ENCODE measurements at regions not wholly inside any gene's neighbourhood (a gene's known extent, or its start where the extent isn't known, plus 50 kb on each side); places are given as distances from the start of the nearest gene placed in this dataset.

DNA sequence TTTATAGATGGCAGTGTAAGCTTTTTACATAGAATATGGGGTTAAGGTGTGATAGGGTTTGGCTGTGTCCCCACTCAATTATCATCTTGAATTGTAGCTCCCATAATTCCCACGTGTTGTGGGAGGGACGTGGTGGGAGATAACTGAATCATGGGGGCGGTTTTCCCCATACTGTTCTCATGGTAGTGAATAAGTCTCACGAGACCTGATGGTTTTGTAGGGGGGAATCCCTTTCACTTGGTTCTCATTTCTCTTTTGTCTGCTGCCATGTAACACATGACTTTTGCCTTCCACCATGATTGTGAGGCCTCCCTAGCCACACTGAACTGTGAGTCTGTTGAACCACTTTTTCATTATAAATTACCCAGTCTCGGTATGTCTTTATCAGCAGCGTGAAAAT, 290.3 kb upstream of the B3GALT2 start:
- ChIA-PET RAD21 (ENCODE audit: low non-redundant PET in 1 of 2, low total read pairs in 2 of 2, uncharacterized antibody in 2 of 2, unreplicated experiment in 2 of 2) (no interaction called here), CTCF (no interaction called here), POLR2A (no interaction called here)
- Histone ChIP-seq H3K9me3 (ENCODE audit: control insufficient read depth in 1 of 2, insufficient read depth in 1 of 2, low read depth in 1 of 2, low read length in 2 of 2) (no peaks in the 10 kb centered on the region), H3K27me3 (ENCODE audit: insufficient read depth, low read length) (no peaks in the 10 kb centered on the region), H3K9me2 (ENCODE audit: insufficient read depth) (no peaks in the 10 kb centered on the region), H3K27ac (ENCODE audit: low read depth, low read length) (no peak overlapping the region), H3K9ac (ENCODE audit: low read length) (no peak overlapping the region), H2AFZ (ENCODE audit: low read depth, low read length, poor library complexity, severe bottlenecking) (no peak overlapping the region), H3K79me2 (ENCODE audit: insufficient read depth, low read length) (no peaks in the 10 kb centered on the region), H4K20me1 (ENCODE audit: insufficient read depth) (no peaks in the 10 kb centered on the region), H3K4me3 (replicated peaks in 1 of 2; ENCODE audit: low read depth in 1 of 2, low read length in 2 of 2) (no peak overlapping the region), H3K36me3 (ENCODE audit: control insufficient read depth in 1 of 2, insufficient read depth in 2 of 2, low read length in 2 of 2) (no peaks in the 10 kb centered on the region), H3K4me1 (ENCODE audit: control insufficient read depth in 1 of 2, insufficient read depth in 2 of 2, low read length in 2 of 2) (no peaks in the 10 kb centered on the region), H3K4me2 (ENCODE audit: low read length) (no peak overlapping the region)
- TF ChIP-seq EZH2phosphoT487 (IDR thresholded peaks at IDR 0.05; ENCODE audit: borderline replicate concordance): no peak
- TF ChIP-seq, protein P1, sequence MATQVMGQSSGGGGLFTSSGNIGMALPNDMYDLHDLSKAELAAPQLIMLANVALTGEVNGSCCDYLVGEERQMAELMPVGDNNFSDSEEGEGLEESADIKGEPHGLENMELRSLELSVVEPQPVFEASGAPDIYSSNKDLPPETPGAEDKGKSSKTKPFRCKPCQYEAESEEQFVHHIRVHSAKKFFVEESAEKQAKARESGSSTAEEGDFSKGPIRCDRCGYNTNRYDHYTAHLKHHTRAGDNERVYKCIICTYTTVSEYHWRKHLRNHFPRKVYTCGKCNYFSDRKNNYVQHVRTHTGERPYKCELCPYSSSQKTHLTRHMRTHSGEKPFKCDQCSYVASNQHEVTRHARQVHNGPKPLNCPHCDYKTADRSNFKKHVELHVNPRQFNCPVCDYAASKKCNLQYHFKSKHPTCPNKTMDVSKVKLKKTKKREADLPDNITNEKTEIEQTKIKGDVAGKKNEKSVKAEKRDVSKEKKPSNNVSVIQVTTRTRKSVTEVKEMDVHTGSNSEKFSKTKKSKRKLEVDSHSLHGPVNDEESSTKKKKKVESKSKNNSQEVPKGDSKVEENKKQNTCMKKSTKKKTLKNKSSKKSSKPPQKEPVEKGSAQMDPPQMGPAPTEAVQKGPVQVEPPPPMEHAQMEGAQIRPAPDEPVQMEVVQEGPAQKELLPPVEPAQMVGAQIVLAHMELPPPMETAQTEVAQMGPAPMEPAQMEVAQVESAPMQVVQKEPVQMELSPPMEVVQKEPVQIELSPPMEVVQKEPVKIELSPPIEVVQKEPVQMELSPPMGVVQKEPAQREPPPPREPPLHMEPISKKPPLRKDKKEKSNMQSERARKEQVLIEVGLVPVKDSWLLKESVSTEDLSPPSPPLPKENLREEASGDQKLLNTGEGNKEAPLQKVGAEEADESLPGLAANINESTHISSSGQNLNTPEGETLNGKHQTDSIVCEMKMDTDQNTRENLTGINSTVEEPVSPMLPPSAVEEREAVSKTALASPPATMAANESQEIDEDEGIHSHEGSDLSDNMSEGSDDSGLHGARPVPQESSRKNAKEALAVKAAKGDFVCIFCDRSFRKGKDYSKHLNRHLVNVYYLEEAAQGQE (IDR thresholded peaks at IDR 0.05; ENCODE audit: low read depth): no peak
- DNase-seq (ENCODE audit: low read depth, low spot score): no peak
- BruUV-seq (replicated peaks): no TSS peak
- no peak for ATAC-seq
- intact Hi-C loops (cut with micrococcal nuclease): no loop called here

DNA sequence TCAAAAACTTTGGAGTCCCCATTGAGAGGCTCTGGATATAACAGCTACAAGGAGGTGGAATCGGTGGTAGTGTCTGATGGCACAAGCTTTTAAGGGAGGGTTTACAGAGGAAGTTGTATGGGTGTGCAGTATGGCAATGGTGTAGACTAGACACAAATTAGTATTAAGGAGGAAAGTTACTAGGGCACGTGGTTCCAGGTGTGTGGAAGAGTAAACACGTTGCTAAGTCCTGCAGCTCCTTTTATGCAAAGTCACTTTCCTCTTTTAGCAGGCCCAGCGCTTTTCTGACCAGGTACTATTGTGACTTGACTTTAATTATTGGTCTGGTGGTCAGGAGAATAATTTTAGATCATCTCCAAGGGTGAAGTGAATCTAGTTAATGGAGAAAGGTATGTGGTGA, 287.5 kb upstream of the B3GALT2 start:
- Histone ChIP-seq H2AFZ (ENCODE audit: low read depth, low read length, poor library complexity, severe bottlenecking) (no peak overlapping the region), H4K20me1 (ENCODE audit: insufficient read depth) (no peaks in the 10 kb centered on the region), H3K4me2 (ENCODE audit: low read length) (no peak overlapping the region), H3K9me2 (ENCODE audit: insufficient read depth) (no peaks in the 10 kb centered on the region), H3K79me2 (ENCODE audit: insufficient read depth, low read length) (no peaks in the 10 kb centered on the region), H3K36me3 (ENCODE audit: control insufficient read depth in 1 of 2, insufficient read depth in 2 of 2, low read length in 2 of 2) (no peaks in the 10 kb centered on the region), H3K9me3 (ENCODE audit: control insufficient read depth in 1 of 2, insufficient read depth in 1 of 2, low read depth in 1 of 2, low read length in 2 of 2) (no peaks in the 10 kb centered on the region), H3K9ac (ENCODE audit: low read length) (no peak overlapping the region), H3K4me3 (replicated peaks in 1 of 2; ENCODE audit: low read depth in 1 of 2, low read length in 2 of 2) (no peak overlapping the region), H3K4me1 (ENCODE audit: control insufficient read depth in 1 of 2, insufficient read depth in 2 of 2, low read length in 2 of 2) (no peaks in the 10 kb centered on the region), H3K27me3 (ENCODE audit: insufficient read depth, low read length) (no peaks in the 10 kb centered on the region), H3K27ac (ENCODE audit: low read depth, low read length) (no peak overlapping the region)
- intact Hi-C loops (cut with micrococcal nuclease): no loop called here
- POLR2A ChIA-PET: no interaction called here
- ATAC-seq (no peak), DNase-seq (ENCODE audit: low read depth, low spot score) (no peak)
- RAD21 ChIA-PET (ENCODE audit: low non-redundant PET in 1 of 2, low total read pairs in 2 of 2, uncharacterized antibody in 2 of 2, unreplicated experiment in 2 of 2): no interaction called here
- no TSS peak for BruUV-seq (replicated peaks)
- CTCF ChIA-PET: no interaction called here
- TF ChIP-seq, protein P2, sequence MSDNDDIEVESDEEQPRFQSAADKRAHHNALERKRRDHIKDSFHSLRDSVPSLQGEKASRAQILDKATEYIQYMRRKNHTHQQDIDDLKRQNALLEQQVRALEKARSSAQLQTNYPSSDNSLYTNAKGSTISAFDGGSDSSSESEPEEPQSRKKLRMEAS (IDR thresholded peaks at IDR 0.05): no peak
- TF ChIP-seq, protein P3, sequence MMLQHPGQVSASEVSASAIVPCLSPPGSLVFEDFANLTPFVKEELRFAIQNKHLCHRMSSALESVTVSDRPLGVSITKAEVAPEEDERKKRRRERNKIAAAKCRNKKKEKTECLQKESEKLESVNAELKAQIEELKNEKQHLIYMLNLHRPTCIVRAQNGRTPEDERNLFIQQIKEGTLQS (IDR thresholded peaks at IDR 0.05): no peak
- TF ChIP-seq SP1 (IDR thresholded peaks at IDR 0.05; ENCODE audit: low read depth) (no peak), ZNF274 (IDR thresholded peaks at IDR 0.05; ENCODE audit: low read depth, low read length) (no peak), SRF (IDR thresholded peaks at IDR 0.05; ENCODE audit: low read depth) (no peak), JUND (IDR thresholded peaks at IDR 0.05) (no peak), POLR2AphosphoS5 (IDR thresholded peaks at IDR 0.05; ENCODE audit: low read depth, low read length) (no peak), TCF7L2 (IDR thresholded peaks at IDR 0.05; ENCODE audit: borderline replicate concordance, extremely low read depth, insufficient read depth, insufficient read length) (no peak), ZFX (IDR thresholded peaks at IDR 0.05) (no peak), SIN3A (IDR thresholded peaks at IDR 0.05; ENCODE audit: low read depth) (no peak), CBX3 (IDR thresholded peaks at IDR 0.05; ENCODE audit: low read depth) (no peak), EZH2 (IDR thresholded peaks at IDR 0.05) (no peak), EGR1 (IDR thresholded peaks at IDR 0.05; ENCODE audit: low read depth) (no peak)
- TF ChIP-seq, protein P1 (IDR thresholded peaks at IDR 0.05; ENCODE audit: low read depth): no peak

Measured in HCT116 (cell line).